Pancreas (tissue), 10 donors: ENCODE measurements at regions not wholly inside any gene's neighbourhood (a gene's known extent, or its start where the extent isn't known, plus 50 kb on each side); places are given as distances from the start of the nearest gene placed in this dataset.
A peak's percentile ranks its signal among the peaks of the same experiment; 100 is the strongest.

Experiments
- ATAC-seq, 4 donors: fragments of 200-7000 bp; cut with Tn5 transposase; one replicate each; pipeline versions ENCODE4 v1.8.0 to v1.9.1; 2020; ENCODE audit warnings: mild to moderate bottlenecking in 4 of 4, moderate library complexity in 4 of 4
- DNase-seq, 6 donors: peaks; one replicate each; pipeline ENCODE4 v3.0.0-alpha.2; 2020
- FAIRE-seq: peaks from 2 replicates; lab custom pipeline; 2012; peaks lifted over from hg19 to GRCh38; lab: Jason Lieb, UNC
- H3K27ac ChIP-seq, 4 donors: fragments of 200-600 bp; sonication (generic); 1 replicate in 3 of 4; 2 replicates in 1 of 4; pipeline versions ENCODE4 v1.5.0 to v1.8.0; 2020
- H3K27me3 ChIP-seq, 4 donors: fragments of 200-600 bp; one replicate each; pipeline ENCODE4 v1.8.0; 2021
- H3K36me3 ChIP-seq, 3 donors: fragments of 200-600 bp; sonication (generic) in 1 of 3; one replicate each; pipeline versions ENCODE4 v1.5.0 to v1.8.0; 2020 to 2021
- H3K4me1 ChIP-seq, 3 donors: fragments of 200-600 bp; one replicate each; pipeline ENCODE4 v1.8.0; 2021
- H3K4me3 ChIP-seq, 4 donors: fragments of 200-600 bp; sonication (generic) in 2 of 4; one replicate each; pipeline versions ENCODE4 v1.5.0 to v1.8.0; 2020 to 2021
- H3K9me3 ChIP-seq, 4 donors: fragments of 200-600 bp; one replicate each; pipeline ENCODE4 v1.8.0; 2021
- WGBS, 2 donors: extraction: QIAGEN DNeasy Blood & Tissue Kit; methylation state at CpG; one replicate each; pipeline ENCODE4 v1.1.7; 2013; 5-methylcytosine and 5-hydroxymethylcytosine counted together
- intact Hi-C, 3 donors: fragments of 100-400 bp; cut with DNase I; formaldehyde crosslinking; loops; one replicate each; pipeline versions ENCODE4 v1.11.1 to v1.14.2; 2022
- TF ChIP-seq, protein P1 (sequence below), 4 donors: fragments of 200-600 bp; sonication (generic) in 3 of 4; IDR thresholded peaks; one replicate each; pipeline versions ENCODE4 v1.5.0 to v1.8.0; 2021; ENCODE audit warnings: antibody characterized with exemption in 4 of 4
- donor health status: healthy with polysubstance abuse.
- donor health status: DM: no; HTN: no; CAD: no; lungs with moderate emphysema.
- donor health status: DM: no; HTN: no; CAD: no.
- donor health status: control.
- donor health status: control.
- donor health status: Bipolar disorder and iron deficiency.
- donor health status: DM: yes; HTN: yes; CAD: no.
- donor health status: DM: no; HTN: no; CAD: no.
- donor health status: DM: no; HTN: no; CAD: no.
- donor health status: DM: yes; HTN: yes; CAD: no.

DNA sequence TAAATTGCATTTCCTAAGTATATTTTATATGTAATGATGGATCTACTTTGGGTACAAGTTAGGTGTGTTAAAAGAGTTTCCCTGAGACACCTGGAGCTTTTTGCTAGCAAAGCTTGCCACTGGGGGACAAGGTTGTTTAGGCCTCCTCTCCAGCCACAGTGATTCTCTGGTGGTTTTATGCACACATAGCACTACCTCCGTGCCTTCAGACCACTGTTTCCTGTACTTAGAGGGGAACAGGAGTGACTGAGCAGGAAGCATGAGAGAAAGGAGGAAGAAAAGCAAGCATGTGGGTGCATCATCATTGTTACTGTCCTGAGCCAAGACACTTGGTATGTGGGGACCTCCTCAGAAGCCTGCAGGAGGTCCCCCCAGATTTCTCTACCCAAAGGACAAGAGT is 272.1 kb downstream of the RASEF start:
- TF ChIP-seq, protein P1, sequence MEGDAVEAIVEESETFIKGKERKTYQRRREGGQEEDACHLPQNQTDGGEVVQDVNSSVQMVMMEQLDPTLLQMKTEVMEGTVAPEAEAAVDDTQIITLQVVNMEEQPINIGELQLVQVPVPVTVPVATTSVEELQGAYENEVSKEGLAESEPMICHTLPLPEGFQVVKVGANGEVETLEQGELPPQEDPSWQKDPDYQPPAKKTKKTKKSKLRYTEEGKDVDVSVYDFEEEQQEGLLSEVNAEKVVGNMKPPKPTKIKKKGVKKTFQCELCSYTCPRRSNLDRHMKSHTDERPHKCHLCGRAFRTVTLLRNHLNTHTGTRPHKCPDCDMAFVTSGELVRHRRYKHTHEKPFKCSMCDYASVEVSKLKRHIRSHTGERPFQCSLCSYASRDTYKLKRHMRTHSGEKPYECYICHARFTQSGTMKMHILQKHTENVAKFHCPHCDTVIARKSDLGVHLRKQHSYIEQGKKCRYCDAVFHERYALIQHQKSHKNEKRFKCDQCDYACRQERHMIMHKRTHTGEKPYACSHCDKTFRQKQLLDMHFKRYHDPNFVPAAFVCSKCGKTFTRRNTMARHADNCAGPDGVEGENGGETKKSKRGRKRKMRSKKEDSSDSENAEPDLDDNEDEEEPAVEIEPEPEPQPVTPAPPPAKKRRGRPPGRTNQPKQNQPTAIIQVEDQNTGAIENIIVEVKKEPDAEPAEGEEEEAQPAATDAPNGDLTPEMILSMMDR (IDR thresholded peaks at IDR 0.05): no peak
- no peak overlapping the region for H3K27ac ChIP-seq
- H3K9me3 ChIP-seq: no peaks in the 10 kb centered on the region
- FAIRE-seq: no peak
- 29 to 41% methylated on average over 1 of the region's 1 CpG for WGBS, 2 donors
- H3K36me3 ChIP-seq: no peaks in the 10 kb centered on the region
- DNase-seq: no peak
- intact Hi-C loops: no loop called here
- ATAC-seq: no peak
- H3K27me3 ChIP-seq: no peaks in the 10 kb centered on the region
- no peak overlapping the region for H3K4me3 ChIP-seq
- H3K4me1 ChIP-seq: no peaks in the 10 kb centered on the region

DNA sequence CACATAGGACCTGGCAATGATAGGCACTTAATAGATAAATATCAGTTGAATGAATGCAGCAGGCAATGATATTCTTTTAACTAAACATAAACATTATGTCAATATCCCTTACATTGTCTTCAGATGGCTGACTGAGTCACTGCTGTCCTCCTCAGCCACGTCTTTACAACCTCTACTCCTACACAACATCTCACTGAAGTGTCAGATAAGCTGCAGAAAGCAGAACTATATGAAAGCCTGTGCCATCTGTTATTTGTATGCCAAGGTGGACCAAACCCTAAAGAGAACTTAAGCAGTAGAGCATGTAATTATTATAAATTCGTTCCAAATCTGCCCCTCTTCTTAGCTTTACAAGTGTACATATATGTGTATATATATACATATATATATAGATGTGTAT is 271.2 kb downstream of the RASEF start:
- no peak for ATAC-seq
- Histone ChIP-seq H3K9me3 (no peaks in the 10 kb centered on the region), H3K27ac (no peak overlapping the region), H3K4me3 (no peak overlapping the region), H3K27me3 (no peaks in the 10 kb centered on the region), H3K4me1 (no peaks in the 10 kb centered on the region), H3K36me3 (no peaks in the 10 kb centered on the region)
- DNase-seq: no peak
- 38 to 46% methylated on average over 2 of the region's 2 CpGs for WGBS, 2 donors
- TF ChIP-seq, protein P1 (IDR thresholded peaks at IDR 0.05): no peak
- intact Hi-C loops: no loop called here
- FAIRE-seq: no peak

DNA sequence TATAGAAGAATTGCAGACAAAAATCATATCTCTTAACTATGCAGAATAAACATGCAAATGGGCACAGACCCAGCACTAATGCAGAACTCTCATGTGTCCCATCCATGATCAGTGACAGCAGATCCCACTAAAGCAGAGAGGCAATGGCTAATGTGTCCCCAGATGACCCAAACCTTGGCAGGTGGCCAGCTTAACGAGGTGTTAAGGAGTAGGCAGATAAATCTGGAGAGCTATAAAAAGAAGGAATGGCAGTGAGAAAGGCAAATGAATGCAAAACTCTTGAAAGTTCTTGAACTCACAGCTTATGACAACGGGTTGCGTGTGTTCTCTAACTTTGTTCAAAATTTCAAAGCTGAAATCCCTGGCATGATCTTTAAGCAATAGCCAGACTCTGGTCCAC is 265.4 kb downstream of the RASEF start:
- intact Hi-C loops: no loop called here

DNA sequence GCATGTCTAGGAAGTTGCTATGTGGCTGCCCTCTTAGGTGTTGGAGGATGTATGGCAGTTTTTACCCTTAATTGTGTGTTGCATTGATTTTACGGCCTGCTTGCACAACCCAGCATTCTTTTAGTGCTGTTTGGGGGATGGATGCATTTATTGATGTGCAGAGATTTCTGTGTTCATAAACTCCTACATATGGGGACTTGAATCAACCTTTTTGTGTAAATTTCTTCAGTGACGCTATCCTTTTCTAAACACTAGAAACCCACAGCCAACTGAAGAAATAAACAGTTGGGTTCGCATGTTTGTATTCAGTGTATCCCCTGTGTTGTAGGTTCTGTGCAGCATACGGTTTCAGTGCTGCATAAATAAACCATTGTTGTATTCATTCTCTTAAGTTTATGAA is 263.7 kb downstream of the RASEF start:
- no peaks in the 10 kb centered on the region for H3K4me1 ChIP-seq
- FAIRE-seq: no peak
- DNase-seq: no peak
- no peak for ATAC-seq
- H3K27ac ChIP-seq: no peak overlapping the region
- H3K36me3 ChIP-seq: no peaks in the 10 kb centered on the region
- no peak overlapping the region for H3K4me3 ChIP-seq
- 64 to 68% methylated on average over 4 of the region's 4 CpGs for WGBS, 2 donors
- no peaks in the 10 kb centered on the region for H3K9me3 ChIP-seq
- intact Hi-C loops: no loop called here
- no peaks in the 10 kb centered on the region for H3K27me3 ChIP-seq
- TF ChIP-seq, protein P1 (IDR thresholded peaks at IDR 0.05): no peak

More for the DNA sequence above, 265.4 kb downstream of the RASEF start:
- H3K4me1 ChIP-seq: no peaks in the 10 kb centered on the region
- TF ChIP-seq, protein P1 (IDR thresholded peaks at IDR 0.05): no peak
- no peak for FAIRE-seq
- 38 to 50% methylated on average over 3 of the region's 3 CpGs for WGBS, 2 donors
- no peaks in the 10 kb centered on the region for H3K9me3 ChIP-seq
- no peak overlapping the region for H3K4me3 ChIP-seq
- no peak for ATAC-seq
- no peak overlapping the region for H3K27ac ChIP-seq
- no peaks in the 10 kb centered on the region for H3K36me3 ChIP-seq
- no peaks in the 10 kb centered on the region for H3K27me3 ChIP-seq
- peak in 5 of 6 donors; percentile 7 to 68 (median 38) for DNase-seq

DNA sequence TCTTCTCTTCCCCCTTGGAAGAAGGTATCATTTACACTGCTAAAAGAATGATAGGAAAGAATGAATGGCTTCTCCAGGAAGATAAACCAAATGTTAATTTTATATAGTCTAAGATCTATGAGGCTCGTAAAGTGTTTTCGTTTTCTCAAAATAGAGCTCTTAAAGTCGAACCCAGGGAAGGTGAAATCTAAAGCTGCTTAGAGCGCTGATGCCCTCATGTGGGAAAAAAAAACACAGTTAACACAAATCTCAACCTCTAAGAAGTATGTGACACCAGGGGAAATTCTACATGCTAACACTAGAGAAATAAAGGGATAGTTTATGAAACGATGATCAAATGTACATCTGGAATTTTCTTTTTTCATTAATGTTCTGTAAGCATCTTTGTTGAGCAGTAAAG is 257.9 kb downstream of the RASEF start:
- intact Hi-C loops: no loop called here
- 48 to 64% methylated on average over 5 of the region's 5 CpGs for WGBS, 2 donors
- no peak for ATAC-seq

More for the DNA sequence above, 257.9 kb downstream of the RASEF start:
- H3K27ac ChIP-seq: no peak overlapping the region
- no peak for DNase-seq
- H3K36me3 ChIP-seq: no peaks in the 10 kb centered on the region
- no peak for FAIRE-seq
- no peaks in the 10 kb centered on the region for H3K4me1 ChIP-seq
- H3K27me3 ChIP-seq: no peaks in the 10 kb centered on the region
- TF ChIP-seq, protein P1 (IDR thresholded peaks at IDR 0.05): no peak
- H3K4me3 ChIP-seq: no peak overlapping the region
- no peaks in the 10 kb centered on the region for H3K9me3 ChIP-seq
